SU-DHL-6 (cell line): ENCODE measurements at regions not wholly inside any gene's neighbourhood (a gene's known extent, or its start where the extent isn't known, plus 50 kb on each side); places are given as distances from the start of the nearest gene placed in this dataset.

Experiments used
- EZH2phosphoT487 ChIP-seq: fragments of 200-600 bp; sonication (generic), shearing (Covaris generic); conservative IDR thresholded peaks from 2 replicates; pipeline ENCODE4 v1.6.1; 2018; ENCODE audit warnings: mild to moderate bottlenecking, antibody characterized with exemption, low read length, moderate library complexity, mixed read lengths
- TF ChIP-seq, protein P1 (sequence below): fragments of 200-600 bp; sonication (generic); IDR thresholded peaks from one replicate; pipeline ENCODE4 v1.5.1; 2017; ENCODE audit warnings: antibody characterized with exemption, mild to moderate bottlenecking, low read length, moderate library complexity; ENCODE audit not compliant: insufficient read depth, poor library complexity, severe bottlenecking

DNA sequence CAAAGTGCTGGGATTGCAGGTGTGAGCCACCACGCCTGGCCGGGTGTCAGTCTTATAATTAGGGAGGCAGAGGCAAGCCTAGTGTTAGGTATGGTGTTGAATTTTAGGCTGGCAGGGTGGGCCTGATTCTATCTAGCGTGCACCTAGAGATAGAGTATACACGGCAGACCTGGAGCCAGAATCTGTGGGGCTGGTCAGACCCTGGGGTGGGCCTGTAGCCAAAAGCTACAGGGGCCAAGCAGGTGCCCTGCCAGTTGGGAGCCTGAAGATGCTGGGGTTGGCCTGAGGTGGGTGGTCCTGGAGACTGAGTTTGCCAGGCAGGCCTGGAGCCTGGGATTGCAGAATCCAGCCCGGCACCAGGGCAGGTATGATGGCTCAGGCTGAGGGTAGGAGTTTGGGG, 1580.3 kb downstream of the ARAP2 start:
- TF ChIP-seq, protein P1, sequence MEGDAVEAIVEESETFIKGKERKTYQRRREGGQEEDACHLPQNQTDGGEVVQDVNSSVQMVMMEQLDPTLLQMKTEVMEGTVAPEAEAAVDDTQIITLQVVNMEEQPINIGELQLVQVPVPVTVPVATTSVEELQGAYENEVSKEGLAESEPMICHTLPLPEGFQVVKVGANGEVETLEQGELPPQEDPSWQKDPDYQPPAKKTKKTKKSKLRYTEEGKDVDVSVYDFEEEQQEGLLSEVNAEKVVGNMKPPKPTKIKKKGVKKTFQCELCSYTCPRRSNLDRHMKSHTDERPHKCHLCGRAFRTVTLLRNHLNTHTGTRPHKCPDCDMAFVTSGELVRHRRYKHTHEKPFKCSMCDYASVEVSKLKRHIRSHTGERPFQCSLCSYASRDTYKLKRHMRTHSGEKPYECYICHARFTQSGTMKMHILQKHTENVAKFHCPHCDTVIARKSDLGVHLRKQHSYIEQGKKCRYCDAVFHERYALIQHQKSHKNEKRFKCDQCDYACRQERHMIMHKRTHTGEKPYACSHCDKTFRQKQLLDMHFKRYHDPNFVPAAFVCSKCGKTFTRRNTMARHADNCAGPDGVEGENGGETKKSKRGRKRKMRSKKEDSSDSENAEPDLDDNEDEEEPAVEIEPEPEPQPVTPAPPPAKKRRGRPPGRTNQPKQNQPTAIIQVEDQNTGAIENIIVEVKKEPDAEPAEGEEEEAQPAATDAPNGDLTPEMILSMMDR = no peak
- no peak for TF ChIP-seq EZH2phosphoT487
